NCI-H2196 treated with DMSO at 0.1 percent for 48 hours (cell line): ENCODE measurements at regions not wholly inside any gene's neighbourhood (a gene's known extent, or its start where the extent isn't known, plus 50 kb on each side); places are given as distances from the start of the nearest gene placed in this dataset.
"Not testable (repeated sequence)": the region's sequence is repeated elsewhere in the genome, so short reads cannot be mapped to it uniquely, and the experiment has no call there.

Experiments used
- DNase-seq: peaks from one replicate; lab custom pipeline; 2025; ENCODE audit not compliant: unreplicated experiment; lab: John Stamatoyannopoulos, UW

- DNase-seq = no peak
Observed at GRCh38 chr4:156547439-156547838, 424.2 kb downstream of the PDGFC start.

GRCh38 chr4:156545003-156545785, 426.4 kb downstream of the PDGFC start:
- DNase-seq = no peak

GRCh38 chr4:156539376-156539775, 432.2 kb downstream of the PDGFC start:
- DNase-seq = no peak

- DNase-seq = no peak
Observed at GRCh38 chr4:156538651-156539257, 432.8 kb downstream of the PDGFC start.

GRCh38 chr4:156538210-156538609, 433.4 kb downstream of the PDGFC start:
- DNase-seq = no peak

GRCh38 chr4:156537286-156537685, 434.3 kb downstream of the PDGFC start:
- no peak for DNase-seq

- DNase-seq = no peak
Observed at GRCh38 chr4:156536661-156537060, 434.9 kb downstream of the PDGFC start.

- no peak for DNase-seq
Observed at GRCh38 chr4:156534205-156534604, 437.4 kb downstream of the PDGFC start.

GRCh38 chr4:156528216-156528615, 443.4 kb downstream of the PDGFC start:
- no peak for DNase-seq

GRCh38 chr4:156527237-156527993, 444.2 kb downstream of the PDGFC start:
- no peak for DNase-seq

GRCh38 chr4:156523991-156524390, 447.6 kb downstream of the PDGFC start:
- DNase-seq = no peak

- no peak for DNase-seq
Observed at GRCh38 chr4:156523492-156523891, 448.1 kb downstream of the PDGFC start.

- no peak for DNase-seq
Observed at GRCh38 chr4:156521631-156522030, 450.0 kb downstream of the PDGFC start.

GRCh38 chr4:156517956-156518355, 453.6 kb downstream of the PDGFC start:
- DNase-seq = no peak

- no peak for DNase-seq
Observed at GRCh38 chr4:156517546-156517945, 454.1 kb downstream of the PDGFC start.

- DNase-seq = no peak
Observed at GRCh38 chr4:156516698-156517097, 454.9 kb downstream of the PDGFC start.

GRCh38 chr4:156515295-156515694, 456.3 kb downstream of the PDGFC start:
- DNase-seq = no peak

GRCh38 chr4:156512622-156513021, 459.0 kb downstream of the PDGFC start:
- DNase-seq = no peak

- not testable (repeated sequence) for DNase-seq
Observed at GRCh38 chr4:156509921-156510320, 461.7 kb downstream of the PDGFC start.

GRCh38 chr4:156505341-156505955, 466.2 kb downstream of the PDGFC start:
- no peak for DNase-seq

- no peak for DNase-seq
Observed at GRCh38 chr4:156503119-156503518, 468.5 kb downstream of the PDGFC start.

- no peak for DNase-seq
Observed at GRCh38 chr4:156501962-156502361, 469.6 kb downstream of the PDGFC start.
